Fibroblast of skin of right biceps (primary cell): ENCODE measurements at regions not wholly inside any gene's neighbourhood (a gene's known extent, or its start where the extent isn't known, plus 50 kb on each side); places are given as distances from the start of the nearest gene placed in this dataset.
A peak's percentile ranks its signal among the peaks of the same experiment; 100 is the strongest.

Experiments used
- DNase-seq: peaks from one replicate; pipeline ENCODE4 v3.0.0-alpha.2; 2013

DNA sequence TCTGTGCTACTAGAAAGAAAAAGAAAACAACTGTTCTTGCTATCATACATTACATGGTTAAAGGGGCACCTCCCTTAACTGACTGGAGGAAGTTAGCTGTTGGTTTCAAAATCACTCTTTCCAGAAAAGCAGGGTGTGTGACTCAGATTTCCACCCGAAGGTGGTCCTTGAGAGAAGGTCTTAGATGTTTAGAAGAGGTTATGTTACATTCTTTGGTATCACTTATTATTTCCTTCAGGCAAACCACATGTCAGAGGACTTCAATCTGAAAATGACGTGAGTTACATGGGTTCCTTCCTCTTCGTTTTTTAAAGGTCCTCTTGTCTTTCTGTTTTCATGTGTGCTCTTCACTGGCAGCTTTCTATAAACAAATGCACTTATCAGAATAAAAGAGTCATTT lies 307.9 kb upstream of the CBLB start:
- peak; percentile 29 for DNase-seq

DNA sequence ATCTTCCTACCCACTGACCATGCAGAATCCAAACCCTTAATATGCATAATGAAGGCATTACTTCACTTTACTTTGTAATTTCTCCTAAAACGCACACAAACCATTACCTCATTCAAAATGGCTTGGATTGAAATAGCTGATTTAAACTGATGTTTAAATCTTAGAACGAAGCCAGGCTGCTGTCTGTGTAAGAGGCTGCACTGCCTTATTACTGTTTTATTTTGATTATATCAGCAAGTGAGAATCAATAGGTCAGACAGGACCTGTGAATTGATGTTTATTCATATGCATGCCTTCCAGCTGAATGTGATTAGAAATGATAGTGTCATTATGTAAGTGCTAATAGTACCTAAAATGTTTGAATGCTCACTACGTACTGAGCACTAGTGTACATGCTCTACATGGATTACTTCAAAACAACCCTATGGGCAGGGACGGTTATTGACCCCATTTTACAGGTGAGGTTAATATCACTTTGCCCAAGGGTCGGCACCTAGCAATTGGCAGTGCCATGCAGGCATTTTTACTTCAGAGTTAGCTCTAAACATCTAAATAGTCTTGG lies 314.2 kb upstream of the CBLB start:
- no peak for DNase-seq

DNA sequence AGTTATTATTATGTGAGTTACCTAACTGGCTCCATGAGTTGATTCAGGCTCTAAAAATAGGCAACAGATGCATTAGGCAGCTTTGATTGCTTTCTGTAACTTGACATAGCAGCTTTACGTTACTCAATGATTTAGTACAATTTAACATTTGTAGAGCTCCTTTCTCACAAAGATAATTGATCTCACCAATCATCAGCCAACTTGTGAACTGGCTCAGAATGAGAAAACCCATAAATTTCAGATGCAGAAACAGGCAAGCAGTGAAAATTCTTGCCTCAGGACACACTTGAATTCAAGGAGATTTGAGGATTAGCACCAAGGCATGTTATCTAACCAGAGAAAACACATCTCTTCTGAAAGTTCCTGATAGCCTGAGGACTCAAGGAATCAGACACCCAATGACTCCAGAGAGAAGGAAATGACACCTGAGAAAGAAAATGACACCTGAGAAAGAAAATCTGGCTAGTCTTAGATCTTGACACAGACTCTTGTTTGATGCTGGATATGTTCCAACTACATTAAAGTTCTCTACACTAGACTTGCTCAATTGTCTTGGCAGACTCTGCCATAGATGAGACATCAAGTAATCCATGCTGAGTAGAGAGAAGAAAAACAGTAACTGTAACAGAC lies 315.1 kb upstream of the CBLB start:
- peak; percentile 82 for DNase-seq

DNA sequence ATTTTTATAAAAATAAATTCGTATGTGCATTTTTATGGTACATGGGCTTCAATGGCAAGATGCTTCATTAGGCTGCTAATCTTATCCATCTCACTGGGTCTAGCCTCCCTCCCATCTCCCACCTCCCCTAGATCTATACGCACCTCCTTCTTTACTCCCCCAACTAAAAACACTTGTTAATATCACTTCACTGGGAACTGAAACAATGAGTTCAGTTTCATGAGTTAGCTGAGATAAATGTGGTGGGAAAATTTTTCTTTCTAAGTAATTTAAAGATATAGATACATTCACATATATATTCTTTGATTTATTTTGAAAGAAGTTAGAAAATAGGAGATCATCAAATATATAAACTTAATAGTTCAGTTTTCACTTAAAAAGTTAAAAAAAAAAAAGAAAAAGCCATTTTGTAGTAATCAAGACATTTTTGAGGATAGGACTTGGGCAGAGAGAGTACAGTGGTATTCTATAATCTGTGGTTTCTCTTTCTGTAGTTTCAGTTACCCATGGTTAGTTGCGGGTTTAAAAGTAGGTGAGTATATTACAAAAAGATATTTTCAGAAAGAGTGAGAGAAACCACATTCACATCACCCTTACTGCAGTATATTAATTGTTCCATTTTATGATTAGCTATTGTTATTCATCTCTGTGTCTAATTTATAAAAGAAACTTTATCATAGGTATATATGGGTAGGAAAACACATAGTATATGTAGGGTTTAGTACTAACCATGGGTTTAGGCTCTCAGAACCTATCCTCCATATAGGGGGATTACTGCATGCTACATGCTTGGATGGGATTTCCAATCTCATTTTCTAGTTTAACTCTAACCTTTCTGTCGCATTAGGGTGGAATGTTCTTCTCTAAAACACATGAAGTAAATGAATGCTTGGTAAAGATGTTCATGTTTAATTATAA lies 316.0 kb upstream of the CBLB start:
- no peak for DNase-seq

DNA sequence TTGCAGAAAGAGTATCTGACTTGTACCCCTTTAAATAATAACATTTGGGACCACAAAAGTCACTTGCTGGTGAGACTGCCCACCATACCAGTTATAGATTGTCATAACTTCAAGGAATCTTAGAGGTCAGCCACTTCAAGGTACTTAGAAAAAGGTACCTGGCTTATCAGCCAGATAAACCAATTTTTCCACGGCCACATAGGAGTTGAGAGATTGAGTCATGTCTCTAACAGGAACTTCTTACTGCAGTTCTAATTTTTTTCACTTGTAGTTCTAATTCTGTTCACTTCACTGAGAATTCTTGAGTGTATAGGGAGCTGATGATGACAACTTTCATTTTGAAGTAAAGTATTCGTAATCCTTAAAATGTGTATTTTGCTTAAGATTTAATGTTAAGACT lies 317.1 kb upstream of the CBLB start:
- no peak for DNase-seq

DNA sequence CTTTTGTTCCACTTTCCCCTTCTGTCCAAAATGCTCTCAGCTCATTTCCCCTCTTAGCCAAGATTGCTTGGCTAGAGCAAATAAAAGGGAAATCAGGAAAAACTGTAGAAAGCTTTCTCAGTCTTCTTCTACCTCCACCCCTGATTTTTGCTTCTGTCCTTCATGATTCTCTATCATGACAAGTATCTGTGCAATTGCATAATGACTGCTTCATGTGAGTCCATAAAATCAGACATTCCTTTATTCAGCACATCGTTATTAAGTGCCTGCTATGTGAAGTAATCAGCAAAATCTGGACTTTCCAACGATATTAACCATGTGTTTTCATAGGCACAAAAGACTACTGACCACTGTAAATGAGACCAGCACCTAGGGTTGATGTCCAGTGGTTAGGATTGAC lies 321.5 kb upstream of the CBLB start:
- DNase-seq: no peak

DNA sequence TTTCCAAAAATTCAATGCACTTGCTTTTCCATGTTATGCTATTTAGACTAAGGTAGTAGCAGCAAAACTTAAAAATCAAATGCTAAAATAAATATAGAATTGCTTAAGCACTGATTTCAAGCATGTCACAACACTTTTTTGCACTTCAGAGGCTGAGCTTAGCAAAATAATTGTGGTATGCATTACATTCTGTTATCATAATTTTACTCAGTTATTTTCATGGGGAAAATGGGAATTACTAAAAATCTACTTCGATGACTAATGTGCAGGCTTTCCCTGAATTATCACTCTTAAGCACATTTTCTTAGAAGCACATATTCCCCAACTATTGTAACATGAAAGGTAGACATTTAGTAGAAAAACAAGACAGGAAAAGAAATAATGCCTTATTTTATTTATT lies 322.4 kb upstream of the CBLB start:
- peak; percentile 30 for DNase-seq

DNA sequence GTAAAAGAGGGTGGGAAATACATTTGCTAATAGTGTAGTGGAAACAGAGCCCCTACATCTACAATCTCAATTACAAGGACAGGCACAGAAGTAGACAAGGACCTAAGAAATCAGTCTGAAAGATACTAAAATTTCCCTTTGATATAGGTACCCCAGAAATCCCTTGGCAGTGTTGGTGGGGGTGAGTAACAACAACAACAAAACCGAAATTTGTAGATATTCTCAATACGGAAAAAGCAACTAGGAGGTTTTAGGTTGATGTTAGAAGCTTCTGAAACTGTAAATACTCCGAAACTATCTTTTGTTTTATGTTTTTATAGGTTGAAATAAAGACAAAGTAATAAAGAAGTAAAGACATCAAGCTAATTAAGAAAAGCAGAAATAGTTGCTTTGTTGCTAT lies 323.1 kb upstream of the CBLB start:
- no peak for DNase-seq

DNA sequence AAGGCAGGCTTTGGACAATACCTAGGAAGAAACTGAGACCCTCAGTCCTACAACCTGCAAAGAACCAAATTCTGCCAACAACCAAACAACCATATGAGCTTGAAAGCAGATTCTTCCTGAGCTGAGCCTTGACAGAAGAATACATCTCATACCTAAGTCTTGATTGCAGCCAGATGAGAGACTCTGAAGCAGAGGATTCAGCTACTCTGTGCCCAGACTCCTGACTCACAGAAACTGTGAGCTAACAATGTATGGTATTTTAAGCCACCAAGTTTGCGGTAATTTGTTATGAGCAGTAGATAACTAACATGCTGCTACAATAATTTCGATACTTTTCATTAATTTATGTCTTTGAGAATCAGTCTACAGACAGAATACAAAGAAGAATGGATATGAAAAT lies 325.1 kb upstream of the CBLB start:
- peak; percentile 46 for DNase-seq

DNA sequence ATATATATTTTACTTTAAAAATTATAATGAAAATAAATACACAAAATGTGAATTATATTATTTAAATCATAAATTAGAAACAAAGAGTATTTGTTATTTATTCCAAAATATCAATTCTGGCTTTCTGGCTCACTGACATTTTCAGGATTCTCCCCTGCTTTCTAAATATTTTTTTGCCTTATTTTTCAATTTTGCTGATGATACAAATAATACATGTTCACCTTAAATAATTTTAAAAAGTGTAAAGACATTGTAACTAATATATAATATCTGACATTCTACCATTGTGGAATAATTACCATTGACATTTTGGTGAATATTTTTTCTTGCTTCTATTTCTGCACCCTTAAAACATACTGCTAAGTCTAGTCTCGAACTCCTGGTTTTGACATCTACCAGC lies 325.9 kb upstream of the CBLB start:
- DNase-seq: no peak

DNA sequence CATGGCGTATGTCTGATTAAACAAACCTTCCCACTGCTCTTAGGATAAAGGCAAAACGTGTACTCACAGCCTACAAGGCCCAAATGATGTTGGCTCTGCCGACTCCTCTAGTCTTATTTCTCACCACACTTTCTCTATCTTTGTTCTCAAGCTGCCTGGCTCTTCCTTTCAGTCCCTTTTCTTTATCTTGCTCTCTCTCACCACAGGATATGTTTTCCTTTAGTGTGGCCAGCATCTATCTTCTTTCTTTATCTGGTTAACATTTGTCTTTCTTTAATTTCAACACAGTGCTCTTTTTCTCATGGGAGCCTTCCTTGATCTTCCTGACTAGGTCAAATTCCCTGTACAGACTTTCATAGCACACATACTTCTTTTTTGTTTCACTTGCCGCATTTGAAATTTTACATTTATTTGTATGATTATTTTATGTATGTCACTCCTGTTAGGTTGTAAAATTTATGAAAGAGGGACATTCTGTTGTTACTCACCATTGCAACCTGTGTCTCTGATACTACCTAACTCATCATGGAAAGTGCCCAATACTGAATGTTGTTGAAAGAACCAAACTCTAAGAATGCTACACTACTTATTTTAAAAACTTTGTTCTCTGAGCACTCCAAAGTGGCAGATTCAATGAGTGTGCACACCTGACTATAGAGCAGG lies 328.9 kb upstream of the CBLB start:
- DNase-seq: no peak

DNA sequence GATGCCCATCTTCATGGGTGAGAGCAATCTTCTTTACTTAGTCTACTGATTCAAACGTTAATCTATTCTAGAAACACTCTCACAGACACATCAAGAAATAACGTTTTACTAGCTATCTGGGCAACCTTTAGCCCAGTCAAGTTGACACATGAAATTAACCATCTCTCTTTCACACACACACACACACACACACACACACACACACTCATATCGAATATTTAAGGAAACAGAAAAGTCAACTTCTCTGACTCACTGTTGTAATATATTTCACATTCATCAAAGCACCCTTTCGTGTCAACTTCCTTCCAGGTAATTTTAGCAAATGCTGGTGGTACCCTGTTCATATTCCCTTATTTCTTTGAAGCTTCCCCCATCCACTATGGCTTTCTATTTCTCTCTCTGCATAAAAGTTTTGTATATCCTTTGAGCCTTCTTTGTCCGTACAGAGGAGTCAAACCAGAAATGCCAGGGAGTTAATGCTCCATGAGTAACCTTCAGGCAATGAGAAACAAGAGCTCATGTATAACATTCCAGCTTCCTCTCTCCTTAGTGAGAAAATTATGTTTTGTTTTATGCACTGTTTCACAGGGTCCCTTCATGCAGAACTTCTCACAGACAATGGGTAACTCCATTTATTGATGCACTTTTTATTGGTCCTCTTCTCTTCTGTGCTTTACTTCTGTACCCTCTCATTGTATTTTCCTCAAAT lies 335.5 kb upstream of the CBLB start:
- no peak for DNase-seq

DNA sequence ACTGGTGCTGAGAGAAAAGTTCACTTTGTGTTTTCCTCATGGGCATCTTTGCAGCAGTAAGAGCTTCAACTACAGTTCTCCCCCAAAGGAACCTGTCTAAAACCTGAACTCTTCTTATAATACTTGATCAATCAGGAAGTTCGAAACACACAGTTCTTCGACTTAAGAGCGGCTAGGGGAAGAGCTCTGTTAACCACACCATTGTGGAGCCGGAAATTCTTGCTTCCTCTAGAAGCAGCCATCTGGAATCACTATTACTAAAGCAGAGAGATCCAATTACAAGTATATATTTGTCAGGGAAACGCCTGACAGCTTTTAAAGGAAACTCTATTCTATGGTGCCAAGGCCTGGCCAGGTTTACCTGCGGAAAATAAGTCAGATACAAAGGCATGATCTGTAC lies 337.3 kb upstream of the CBLB start:
- DNase-seq: peak; percentile 72

DNA sequence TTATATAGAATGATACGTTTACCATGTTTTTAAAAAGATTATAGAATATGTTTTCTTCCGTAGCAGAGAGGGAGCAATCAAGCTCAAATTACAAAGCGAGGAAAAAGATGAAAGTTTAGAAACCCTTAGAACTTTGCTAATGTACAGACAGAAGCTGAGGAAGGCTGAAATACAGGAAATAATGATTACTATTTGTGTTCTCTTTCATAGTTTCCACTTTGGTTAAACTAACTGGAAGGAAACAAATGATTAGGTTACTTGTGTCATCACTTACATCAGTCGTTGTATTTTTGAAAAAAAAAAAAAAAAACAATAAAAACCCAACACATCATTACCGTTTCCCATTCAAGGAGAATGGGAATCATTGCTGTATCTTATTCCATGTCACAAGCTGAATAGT lies 337.8 kb upstream of the CBLB start:
- DNase-seq: no peak

DNA sequence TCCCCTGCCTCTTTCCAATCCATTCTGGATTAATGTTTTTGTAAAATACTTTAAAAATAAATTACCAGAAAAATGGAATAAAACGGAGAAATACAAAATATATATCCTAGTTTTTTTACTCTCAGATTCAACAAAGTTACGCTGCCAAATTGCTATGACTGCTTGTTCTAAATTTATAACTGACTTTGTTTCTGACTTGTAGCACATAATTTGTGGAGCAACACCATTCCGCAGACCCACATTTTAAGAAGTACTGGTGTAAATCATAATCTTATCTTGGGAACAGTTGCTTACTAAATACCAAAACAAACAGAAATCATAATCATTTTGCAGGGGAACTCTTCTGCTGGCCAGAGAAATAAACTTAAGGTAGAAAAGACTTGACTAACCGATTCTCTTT lies 339.4 kb upstream of the CBLB start:
- no peak for DNase-seq

DNA sequence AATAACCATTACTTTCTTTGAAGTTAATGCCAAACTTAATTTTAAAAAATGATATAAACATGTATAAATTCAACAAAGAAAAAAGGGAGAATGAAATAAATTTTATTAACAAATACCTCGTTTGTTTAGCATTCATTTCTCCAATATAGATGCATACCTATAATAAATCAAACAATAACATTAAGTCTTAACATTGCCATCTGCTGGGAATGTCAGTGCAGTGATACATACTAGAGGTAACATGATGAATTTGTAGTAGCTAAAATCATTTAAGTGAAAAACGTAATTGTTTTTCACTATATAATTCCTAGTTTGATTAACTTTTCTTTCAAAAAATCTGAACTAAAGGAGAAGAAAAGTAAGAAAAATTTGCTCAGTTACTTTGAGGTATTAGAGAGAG lies 340.2 kb upstream of the CBLB start:
- peak; percentile 34 for DNase-seq

DNA sequence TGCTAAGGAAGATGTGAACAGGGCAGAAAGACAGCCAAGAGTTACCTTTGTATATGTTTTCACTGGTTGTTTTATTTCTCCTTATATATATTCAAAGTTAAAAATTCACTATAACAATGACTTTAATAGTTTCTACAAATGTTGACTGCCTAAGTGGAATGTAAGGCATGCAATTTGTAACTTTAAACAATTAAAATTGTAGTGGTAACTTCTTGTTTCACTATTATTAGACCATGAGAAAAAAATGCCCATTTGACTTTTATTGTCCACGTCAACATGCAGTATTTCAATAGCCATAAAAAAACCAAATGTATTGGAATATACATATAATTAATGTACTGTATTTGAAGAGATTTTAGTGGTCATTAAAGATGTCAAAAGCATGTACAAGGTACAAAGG lies 340.7 kb upstream of the CBLB start:
- no peak for DNase-seq

DNA sequence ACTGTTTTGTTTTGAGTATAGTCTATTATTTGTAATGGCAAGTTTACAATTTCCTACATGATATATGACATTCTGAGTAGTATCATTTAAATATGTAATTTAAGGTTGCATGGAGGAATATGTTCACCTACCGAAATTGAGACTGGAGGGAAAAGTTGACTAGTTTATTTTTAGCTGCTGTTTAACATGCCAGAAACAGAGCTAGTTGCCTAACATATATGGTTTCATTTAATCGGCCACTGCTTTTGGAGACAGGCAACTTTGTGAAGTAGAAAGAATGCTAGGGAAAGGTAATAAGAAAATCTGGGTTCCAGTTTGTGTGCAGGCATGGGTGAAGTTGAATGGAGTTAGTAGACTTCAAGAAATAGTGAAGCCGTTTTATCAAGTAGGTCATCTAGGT lies 342.1 kb upstream of the CBLB start:
- DNase-seq: no peak

DNA sequence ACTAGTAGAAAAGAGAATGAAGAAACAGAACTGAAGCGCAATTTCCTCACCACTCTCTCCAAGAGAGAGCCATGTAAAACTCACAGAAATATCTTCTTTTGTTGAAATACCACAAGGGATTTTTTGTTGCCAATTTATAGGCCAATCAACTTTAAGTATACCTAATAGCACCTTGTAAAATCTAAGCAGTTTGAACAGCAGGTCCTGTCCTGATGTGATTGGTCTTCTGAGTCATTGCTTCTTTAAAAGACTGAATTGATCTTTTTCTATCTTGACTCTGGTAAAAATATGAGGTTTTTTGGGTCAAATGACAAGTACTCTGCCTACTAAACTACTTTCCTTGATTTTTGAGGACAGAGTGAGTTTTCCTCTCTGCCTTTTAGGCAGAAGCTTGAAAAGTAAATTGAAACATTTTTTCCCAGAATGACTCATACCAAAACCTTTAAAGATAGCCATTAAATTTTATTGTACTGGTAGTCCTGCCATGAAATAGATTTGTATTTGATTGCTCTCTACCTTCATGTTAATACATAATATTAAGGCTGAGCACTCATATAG lies 343.9 kb upstream of the CBLB start:
- no peak for DNase-seq

DNA sequence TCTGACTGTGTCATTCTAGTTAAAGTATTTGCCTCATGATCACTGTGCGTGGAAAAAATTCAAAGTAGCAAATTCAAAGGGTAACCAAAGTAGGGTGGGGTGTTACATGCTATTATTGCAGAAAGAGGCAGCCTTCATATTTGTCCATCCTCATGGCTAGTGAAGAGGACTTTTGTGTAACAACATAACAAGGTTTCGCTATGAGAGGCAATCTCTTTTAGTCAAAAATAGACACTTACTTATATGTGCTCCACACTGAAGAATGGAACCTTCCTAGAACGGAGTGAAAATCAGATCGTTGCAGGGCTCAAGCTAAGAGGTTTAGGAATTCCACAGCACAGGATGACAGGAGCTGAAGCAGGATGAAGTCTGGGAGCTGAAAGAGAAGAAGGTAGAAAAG lies 345.1 kb upstream of the CBLB start:
- DNase-seq: no peak

DNA sequence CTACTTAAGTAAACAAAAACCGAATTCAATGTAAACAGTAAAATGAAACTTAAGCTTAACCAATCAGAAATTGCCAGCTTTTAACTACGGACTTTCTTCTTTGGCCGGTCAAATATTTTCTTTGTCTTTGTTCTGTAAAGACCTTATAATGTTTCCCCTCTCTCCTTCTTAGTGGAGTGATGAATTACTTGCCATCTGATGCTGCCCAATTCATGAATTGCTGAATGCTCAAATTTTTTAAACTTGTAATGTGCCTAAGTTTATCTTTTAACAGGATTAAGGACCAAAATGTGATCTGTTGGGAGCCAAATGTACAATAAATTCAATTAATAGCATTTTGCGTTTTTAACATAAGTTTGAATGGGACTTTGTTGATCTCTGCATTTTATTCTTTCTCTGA lies 345.8 kb upstream of the CBLB start:
- DNase-seq: no peak

DNA sequence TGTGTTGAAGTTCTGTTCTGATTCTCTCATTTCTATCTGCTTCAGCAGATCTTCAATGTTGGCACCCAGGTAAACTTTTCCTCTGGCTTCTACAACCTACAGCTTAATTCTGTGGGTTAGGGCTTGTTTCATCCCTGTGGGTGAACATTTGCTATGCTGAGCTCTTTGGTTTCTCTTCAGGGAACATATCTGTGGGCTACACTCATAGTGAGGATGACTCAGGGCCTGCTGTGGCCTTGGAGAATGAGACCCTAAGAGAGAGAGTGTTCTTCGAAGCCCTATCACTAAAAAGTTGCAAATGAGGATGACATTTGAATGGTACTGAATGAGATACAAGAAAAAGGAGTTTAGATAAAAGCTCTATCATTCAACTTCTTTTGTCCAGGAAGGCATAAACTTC lies 346.2 kb upstream of the CBLB start:
- DNase-seq: peak; percentile 63

DNA sequence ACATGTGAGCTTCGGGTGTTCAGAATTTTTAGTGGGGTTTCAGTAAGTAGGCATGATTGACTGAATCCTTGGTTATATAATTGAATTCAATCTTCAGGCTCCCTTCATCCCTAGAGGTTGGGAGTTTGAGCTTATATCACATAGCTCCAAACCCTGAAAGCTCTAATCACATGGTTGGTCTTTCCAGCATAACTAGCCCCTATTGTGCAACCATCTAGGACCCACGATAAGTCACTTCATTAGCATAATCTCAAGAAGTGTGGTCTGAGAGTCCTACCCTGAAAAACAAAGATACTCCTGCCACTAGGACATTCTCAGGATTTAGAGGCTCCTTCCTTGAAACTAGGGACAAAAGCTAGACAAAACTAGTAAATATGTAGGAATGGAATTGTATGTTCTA lies 348.9 kb upstream of the CBLB start:
- no peak for DNase-seq
